ENCODE measurements at regions not wholly inside any gene's neighbourhood (a gene's known extent, or its start where the extent isn't known, plus 50 kb on each side); places are given as distances from the start of the nearest gene placed in this dataset.
A peak's percentile ranks its signal among the peaks of the same experiment; 100 is the strongest.

DNA sequence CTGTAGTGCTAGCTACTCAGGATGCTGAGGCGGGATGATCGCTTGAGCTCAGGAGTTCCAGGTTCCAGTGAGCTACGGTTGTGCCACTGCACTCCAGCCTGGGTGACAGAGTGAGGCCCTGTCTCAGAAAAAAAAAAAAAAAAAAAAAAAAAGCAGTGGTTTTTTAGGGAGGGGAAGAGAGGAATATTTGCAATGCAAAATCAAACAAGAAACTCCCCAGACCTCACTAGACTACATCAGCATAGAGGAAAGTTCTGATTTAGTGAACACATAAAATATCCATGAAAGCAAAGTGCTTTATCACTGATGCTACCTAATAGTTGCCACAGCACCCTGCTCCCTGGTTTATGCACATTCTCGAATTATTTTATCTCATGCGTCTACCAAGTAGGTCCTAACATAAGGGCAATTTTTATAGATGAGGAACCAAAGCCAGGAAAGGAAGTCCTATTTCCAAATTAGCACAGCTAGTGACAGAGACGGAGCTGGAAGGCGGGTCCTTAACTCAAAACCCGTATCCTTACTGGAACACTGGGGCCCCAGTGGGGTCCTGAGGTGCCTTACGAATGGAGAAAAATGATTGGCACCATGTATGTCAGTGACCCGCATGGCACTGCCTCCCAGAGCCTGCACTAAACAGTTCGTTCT is 50.7 kb upstream of the GPR157 start:
- DNase-seq (ENCODE audit: low read depth in 2 of 2) = no peak

DNA sequence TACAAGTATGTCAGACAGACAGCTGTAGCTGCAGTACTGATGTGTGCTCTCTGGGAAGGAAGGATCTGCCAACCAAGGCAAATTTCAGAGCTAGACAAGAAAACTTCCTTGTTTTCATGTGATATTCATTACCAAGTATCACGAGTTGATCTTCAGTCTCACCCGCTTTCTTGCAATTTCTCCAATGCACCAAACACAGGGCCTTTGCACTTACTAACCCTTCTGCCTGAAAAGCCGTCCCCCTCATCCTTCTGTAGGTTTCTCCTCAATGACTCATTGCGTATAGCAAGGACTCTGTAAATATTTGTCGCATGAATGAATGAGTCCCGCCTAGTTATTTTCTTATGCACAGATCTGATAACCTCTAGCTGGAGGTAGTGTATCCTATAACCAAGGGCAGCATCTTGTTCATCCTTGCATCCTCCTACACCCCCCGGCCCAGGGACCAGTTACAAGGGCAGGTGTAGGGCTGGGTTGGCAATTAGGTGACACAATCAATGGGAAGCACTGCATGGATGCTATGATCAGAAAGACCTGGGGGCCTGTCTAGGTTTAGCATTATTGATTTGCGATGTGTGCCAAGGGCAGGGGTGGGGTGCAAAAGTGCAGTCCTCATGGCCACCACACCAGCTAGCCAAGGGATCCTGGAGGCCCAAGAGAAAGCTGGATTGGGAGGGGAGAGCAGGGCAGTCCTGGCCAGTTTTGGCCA is 51.4 kb upstream of the GPR157 start:
- DNase-seq (ENCODE audit: low read depth in 2 of 2) = no peak

DNA sequence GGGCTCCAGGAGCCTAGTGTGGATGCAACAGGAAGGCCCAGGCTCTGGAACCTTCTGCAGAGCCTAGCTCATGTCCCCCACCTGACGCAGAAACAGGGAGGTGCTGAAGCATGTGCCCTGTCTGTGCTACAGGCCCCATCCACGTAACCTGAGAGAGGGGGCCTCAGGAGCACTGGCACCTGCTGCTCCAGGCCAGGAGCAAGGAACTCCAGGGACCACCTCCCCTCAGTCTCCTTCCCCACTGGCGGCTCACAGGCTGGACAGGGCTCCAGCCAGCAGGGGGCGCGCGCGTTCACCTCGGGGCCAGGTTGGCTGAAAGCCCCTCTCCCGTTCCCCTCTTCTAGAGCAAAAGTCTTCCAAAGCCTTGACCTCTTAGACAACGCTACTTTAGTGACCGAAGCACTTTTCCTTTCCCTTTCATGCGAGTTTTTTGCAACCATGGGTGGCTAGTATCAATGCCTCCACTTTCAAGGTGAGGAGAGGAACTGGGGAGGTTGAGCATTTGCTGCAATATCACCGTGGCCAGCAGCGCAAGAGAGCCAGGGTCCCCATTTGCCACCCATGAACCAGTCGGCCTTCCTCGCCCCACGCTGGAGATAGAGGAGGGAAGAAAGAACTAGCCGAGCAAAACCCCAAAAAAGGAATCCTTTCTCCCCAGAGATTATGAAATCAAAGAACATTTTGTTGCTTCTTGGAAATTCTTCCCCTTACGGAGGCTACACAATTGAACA is 52.4 kb upstream of the GPR157 start:
- peak; percentile 27 to 51 for DNase-seq (ENCODE audit: low read depth in 2 of 2)

DNA sequence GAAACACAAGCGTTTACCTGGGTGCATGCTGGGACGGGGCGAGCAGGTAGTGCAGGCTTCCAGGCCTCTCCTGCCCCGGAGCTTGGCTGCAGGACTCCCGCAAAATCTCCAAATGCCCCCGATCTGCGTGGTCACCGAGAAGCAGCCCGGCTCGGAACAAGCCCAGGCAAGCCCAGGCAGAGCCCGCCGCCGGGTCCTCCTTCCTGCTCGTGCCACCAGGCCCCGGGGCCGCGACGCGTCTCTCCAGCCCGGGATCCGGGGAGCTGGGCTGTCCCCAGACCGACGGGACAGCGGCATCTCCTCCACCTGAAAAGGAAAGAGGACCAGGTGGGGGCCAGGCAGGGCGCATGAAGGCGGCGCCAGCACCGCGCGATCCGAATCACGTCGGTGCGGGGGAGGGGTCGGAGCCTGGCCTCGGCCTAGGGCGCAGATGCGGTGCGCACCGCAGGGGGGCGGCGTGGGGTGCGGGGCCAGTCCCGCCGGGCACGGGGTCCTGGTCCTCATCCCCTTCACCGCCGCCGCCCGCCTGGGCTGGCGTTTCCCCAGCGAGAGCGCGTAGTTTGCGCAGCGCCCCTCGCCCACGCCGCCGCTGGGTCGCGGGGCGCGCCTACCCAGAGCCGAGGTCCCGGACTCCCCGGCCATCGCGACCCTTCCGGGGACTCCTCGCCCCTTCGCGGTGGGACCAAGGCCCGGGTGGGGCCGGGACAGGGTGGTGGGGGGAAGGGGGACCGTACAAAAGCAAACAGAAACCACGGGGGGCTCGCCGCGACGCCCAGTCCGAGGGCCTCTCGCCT is 52.4 kb upstream of the H6PD start:
- DNase-seq (ENCODE audit: low read depth in 2 of 2) = no peak

DNA sequence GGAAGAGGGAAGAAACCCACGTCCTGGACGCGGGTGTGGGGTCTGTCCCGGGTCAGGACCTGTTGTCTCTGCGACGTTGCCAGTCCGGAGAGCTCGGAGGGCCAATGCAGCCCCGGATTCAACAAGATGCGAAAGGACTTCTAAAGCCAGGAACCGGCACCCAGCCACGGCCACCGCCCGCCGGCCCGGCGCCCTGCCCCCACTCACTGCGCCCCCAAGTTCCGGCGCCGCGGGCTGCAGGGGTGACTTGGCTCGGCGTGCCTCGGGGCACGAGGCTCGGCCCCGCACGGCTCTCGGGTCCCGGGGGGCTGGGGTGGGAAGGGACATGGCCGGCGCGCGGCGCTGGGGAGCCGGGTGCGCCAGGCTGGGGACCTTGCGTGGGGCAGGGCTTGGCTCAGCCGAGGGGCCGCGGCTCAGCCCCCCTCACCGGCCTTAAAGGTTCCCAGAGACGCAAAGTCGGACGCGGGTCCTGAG is 51.8 kb upstream of the H6PD start:
- DNase-seq (ENCODE audit: low read depth in 2 of 2) = no peak

DNA sequence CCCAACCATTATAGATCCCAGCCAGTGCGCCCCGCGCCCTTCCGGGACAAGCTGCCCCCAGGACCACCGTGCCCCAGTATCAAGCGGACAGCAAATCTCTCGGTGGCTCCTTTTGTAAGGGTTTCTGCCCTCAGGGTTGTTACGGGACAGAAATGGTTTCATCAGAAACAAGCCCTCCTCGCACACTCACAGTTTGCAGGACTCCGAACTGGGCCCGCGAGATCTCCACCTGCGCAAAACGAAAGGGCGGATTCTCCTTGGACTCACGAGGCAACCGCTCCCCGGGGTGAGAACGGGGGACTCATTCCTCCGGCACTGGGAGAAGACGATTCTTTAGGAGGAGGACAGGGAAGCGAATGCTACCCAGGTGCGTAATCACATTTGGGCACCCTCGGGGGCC is 51.1 kb upstream of the H6PD start:
- DNase-seq (ENCODE audit: low read depth in 2 of 2) = no peak

DNA sequence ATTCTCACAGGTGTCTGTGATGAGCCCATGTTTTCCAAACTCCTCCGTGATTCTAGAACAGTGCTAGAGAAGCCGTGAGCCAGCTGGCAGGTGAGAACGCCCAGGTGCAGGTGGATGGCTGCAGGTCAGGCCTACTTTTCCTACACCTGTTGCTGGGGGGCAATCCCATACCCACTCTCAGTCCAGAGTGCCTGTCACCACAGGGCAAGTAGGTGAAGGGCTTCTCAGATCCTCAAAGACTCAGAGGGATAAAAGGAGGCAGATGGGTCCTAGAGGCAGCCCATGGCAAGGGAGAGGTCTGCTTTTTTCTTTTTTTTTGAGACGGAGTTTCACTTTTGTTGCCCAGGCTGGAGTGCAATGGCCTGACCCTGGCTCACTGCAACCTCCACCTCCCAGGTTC is 50.7 kb upstream of the H6PD start:
- DNase-seq (ENCODE audit: low read depth in 2 of 2) = no peak

DNA sequence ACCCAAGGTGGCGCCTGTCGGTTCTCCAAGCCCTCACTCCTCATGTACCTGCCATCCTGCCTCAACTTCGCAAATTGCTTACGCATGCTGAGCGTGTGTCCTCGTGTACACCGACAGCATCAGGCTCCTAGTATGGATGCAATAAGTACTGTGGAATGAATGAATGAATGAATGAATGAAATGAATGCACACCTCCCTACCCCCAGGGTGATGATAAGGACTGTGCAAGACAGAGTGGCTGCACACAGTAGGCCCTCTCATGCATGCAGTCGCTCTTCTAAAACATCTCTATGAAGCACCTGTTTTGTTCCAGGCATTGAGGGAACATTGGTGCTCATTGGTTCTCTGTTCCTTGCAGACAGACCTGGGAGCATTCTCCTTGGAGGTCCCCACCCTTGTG is 49.8 kb upstream of the H6PD start:
- no peak for DNase-seq (ENCODE audit: low read depth in 2 of 2)
